NOMO-1 treated with DMSO at 0.1 percent for 48 hours (cell line): ENCODE measurements at regions not wholly inside any gene's neighbourhood (a gene's known extent, or its start where the extent isn't known, plus 50 kb on each side); places are given as distances from the start of the nearest gene placed in this dataset.
A peak's percentile ranks its signal among the peaks of the same experiment; 100 is the strongest.

Experiments
- DNase-seq: peaks from one replicate; lab custom pipeline; 2025; ENCODE audit not compliant: unreplicated experiment; lab: John Stamatoyannopoulos, UW

DNA sequence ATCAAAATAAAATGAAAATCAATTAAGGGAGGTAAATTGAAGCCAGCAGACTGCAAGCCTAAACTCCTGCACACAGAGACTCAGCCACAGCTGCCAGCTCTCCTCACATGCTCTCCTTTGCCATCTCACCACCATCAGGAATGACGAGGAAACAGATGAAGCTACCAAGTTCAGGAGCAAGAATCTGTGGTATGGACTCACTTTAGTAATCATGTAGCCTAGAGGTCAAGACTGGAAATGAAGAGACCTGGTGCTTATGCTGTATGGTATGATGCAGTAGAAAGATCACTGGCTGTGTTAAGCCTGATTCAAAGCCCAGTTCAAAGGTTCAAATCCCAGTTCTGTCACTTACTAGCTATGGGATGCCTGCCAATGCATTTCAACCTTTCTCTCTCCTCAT lies 78.9 kb upstream of the CAMK1G start:
- no peak for DNase-seq

GRCh38 chr1:209505044-209505443 lies 78.5 kb upstream of the CAMK1G start:
- DNase-seq: no peak

DNA sequence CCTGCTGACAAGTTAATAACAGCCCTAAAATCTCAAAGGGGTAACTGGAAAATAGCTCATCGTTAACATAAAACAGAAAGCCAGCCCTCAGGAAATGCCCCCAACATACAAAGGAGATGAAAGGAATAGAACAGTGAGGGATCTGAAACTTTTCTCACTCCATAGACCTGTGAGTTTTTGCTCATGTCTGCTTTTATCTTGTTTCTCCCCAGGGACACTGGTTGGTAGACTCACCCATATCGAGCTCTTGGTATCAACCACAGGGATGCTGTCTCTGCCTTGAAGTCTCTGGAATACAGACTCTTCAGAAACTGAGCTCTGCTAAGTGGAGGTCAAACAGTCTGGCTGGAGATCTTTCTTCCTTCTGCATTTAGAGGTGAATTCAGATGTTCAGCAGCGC lies 77.4 kb upstream of the CAMK1G start:
- DNase-seq: no peak

- no peak for DNase-seq
Measured at GRCh38 chr1:209509039-209509438, 74.5 kb upstream of the CAMK1G start.

DNA sequence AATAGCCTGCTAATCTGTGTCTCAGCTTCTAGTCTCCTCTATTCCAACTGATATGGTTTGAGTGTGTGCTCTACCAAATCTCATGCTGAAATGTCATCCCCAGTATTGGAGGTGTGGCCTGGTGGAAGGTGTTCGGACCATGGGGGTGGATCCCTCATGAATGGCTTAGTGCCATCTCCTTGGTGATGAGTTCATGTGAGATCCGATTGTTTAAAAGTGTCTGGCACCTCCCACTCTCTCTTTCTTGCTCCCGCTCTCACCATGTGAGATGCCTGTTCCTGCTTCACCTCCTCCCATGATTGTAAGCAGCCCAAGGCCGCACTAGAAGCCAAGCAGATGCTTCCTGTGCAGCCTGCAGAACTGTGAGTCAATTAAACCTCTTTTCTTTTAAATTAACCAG lies 73.5 kb upstream of the CAMK1G start:
- no peak for DNase-seq

DNA sequence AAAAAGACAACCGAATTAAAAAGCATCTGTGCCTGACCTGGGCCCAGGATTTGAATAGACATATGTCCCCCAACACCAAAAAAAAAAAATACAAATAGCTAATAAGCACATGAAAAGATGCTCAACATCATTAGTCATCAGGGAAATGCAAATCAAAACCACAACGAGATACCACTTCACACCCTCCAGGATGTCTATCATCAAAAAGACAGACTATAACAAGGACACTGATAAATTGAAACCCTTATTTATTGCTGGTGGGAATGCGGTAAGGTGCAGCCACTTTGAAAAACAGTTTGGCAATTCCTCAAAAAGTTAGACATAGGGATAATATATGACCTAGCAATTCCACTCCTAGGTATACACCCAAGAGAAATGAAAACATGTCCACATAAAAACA lies 72.3 kb upstream of the CAMK1G start:
- no peak for DNase-seq

DNA sequence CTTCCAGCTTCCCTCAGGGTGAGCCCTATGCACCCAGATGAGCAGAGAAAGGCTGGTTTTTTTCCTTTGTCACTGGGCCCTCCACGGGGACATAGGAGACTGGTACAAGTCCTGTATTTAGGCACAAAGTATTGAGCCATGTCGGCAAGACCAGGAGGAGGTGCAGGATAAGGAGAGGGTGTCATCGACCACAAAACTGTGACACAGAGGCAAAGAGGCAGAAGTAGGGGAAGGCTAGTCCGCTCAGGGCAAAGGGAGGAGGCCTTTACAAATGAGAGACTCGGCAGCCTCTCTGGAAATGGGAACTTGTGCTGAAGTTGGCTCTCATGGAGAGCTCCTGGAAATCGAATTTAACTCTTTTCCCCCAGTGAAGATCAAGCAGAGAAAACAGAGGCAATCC lies 70.7 kb upstream of the CAMK1G start:
- no peak for DNase-seq

GRCh38 chr1:209513226-209513625 lies 70.3 kb upstream of the CAMK1G start:
- peak; percentile 8 for DNase-seq

DNA sequence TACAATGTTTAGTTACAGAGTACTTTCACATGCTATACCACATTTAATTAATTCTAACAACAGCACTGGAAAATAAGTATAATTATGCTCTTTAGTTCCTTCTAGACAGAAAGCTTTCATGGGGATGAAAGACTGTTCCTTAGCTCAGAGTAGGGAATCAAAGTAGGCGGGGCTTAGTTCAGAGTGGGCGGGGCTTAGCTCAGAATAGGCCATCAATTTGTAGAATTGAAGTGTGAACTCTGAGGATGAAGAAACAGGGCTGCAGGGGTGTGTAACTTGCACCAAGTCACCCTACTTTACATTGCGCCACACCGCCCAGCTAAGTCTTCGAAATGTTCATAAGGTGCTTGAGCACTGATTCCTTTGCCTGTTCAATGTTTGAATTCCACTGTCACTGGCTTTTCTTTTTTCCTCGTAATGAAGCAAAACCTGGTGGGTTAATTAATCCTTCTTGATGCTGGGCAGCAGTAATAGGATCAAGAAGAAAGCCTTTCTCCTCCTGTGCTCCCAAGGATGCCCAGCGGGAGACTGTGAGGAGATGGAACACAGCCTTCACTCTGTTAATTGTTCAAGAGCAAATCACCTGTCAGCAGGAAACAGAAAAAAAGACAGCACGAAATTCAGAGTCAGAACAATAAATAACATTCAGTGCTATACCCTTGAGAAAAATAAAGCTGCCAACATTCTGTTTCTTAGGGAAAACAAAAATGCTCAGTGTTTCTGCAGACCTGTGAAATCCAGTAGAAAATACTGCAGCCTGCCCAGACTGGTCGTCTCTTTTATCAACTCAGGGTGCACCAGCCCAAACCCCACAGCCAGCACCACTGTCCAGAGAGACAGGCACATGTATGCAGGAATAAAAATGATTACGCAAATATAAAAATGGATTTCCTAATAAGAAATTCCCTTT lies 66.5 kb upstream of the CAMK1G start:
- no peak for DNase-seq

GRCh38 chr1:209517681-209518050 lies 65.8 kb upstream of the CAMK1G start:
- no peak for DNase-seq

GRCh38 chr1:209519786-209520185 lies 63.7 kb upstream of the CAMK1G start:
- DNase-seq: no peak

DNA sequence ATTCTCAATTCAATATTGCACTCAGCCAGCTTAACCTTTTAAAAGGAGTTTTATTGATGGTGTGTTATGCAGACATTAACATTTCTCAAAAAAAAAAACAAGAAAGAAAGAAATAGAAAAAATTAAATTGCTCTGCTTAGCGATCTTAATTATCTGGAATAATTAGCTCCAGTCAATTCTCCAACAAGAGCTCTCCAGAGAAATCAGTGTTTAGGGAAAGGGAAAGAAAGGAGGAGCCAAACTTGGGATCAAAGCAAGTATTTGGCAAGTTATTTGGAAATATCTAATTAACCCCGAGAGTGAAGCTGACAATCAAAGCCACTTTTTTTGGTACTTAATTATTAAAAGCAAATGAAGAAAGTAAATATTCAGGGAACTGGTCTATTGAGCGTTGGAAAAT lies 60.7 kb upstream of the CAMK1G start:
- no peak for DNase-seq

DNA sequence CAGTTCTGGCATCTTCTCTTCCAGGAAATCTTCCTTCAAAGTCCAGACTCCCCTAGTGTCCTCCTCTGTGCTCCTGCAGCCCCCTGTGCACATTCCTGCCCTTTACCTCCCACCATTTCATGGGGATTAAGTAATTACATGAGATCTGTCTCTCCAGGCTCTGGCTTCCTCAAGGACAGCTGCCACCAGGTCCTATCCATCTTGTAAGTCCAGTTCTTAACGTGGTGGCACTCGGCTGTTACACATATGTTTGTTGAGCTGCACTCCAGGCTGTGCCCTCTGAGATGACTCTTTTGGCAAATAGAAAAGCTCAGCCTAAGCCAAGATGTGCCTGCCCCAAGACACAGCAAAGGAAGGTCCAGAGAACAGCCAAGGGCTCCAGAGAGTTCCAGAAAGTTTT lies 57.4 kb upstream of the CAMK1G start:
- no peak for DNase-seq

DNA sequence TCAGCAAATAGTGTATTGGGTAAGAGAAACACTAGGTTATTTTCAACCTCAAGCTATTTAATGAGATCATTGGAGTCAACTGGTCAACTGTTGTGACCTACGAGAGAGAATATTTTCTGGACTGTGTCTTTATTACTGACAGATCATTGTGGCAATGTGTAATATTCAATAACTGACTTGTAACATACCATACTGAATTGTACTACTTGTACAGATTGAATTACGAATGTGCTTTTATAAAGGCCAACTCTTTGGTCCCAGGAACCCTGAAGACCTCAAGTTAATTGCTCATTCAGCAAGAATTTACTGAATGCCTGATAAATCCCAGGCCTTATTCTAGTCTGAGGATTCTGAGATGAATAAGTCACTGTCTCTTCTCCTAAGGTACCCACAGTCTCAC lies 56.1 kb upstream of the CAMK1G start:
- DNase-seq: no peak

DNA sequence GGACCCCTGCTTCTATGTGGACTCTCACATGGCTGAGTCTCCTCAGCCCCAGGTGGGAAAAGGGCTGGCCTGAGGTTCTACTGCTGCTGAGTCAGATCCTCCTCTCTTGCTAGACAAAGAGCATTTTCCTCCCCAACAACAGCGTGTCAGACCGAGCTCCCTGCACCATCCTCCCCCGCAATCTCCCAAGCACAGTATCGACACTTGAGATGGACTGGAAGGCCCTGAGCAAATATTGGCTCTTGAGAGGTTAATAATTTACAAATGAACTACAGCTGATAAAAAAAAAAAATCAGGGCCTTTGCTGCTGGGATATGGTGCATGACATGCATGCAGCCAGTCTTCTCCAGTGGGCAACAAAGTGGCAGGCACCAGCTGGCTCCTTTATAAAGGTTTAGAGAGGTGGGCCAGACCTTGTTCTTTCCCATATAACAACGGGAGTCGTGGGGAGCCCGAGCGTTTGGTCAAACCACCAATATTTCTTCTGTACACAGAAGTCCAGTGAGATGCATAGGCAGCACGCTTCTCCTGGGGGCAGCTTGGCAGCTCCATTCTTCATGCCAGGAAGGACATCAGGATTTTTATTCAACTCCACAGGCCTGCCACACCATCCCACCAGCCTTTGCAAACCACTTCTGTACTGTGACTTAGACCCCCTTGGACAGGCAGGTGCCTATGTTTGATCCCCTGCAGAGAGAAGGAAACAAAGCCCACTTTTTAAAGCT lies 55.4 kb upstream of the CAMK1G start:
- DNase-seq: no peak

DNA sequence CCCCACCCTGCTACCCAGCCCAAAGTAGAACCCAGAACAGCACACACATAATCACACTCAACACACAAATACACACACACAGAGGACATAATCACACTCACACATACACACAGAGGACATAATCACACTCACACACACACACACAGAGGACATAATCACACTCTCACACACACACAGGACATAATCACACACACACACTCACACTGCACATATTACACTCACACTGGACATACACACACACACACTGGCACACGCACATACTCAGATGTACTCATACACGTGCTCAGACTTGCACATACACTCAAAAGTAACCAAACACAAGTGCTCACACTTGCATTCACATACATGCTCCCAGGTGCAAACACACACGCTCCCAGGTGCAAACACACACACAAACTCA lies 54.3 kb upstream of the CAMK1G start:
- DNase-seq: no peak

GRCh38 chr1:209531006-209531405 lies 52.5 kb upstream of the CAMK1G start:
- DNase-seq: no peak

DNA sequence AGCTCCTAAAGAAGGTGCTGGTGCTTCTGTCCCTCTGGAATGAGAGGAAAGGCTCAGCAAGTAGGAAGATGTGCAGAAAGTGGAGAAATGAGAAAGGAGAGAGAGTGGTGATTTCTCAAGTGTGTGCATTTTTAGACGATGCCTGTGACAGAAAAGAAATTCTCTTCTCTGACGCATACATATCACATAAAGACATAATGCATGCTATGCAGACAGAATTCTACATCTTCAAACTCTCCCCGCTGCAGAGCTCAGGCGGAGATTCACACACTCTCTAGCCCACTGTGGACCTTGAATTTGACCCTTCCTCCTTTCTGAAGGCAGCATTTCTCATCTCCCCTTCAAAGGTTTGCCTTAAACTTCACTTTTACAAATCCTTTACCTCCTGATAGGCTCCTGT lies 52.0 kb upstream of the CAMK1G start:
- no peak for DNase-seq
